OCI-LY1 (cell line): ENCODE measurements at regions not wholly inside any gene's neighbourhood (a gene's known extent, or its start where the extent isn't known, plus 50 kb on each side); places are given as distances from the start of the nearest gene placed in this dataset.

Experiments used
- H2AFZ ChIP-seq: fragments of 200-600 bp; sonication (generic), shearing (Covaris generic); 2 replicates; pipeline ENCODE4 v1.6.0; 2014; ENCODE audit warnings: antibody characterized with exemption, mild to moderate bottlenecking, low read length
- H3F3A ChIP-seq: fragments of 200-600 bp; sonication (generic), shearing (Covaris generic); 2 replicates; pipeline ENCODE4 v1.6.0; 2014; ENCODE audit warnings: mild to moderate bottlenecking, antibody characterized with exemption, low read length, moderate library complexity; ENCODE audit not compliant: insufficient read depth
- H3K27ac ChIP-seq: fragments of 200-600 bp; sonication (generic); 2 replicates; pipeline ENCODE4 v1.5.1; 2014; ENCODE audit warnings: low read length, mixed run types, mild to moderate bottlenecking, low read depth; ENCODE audit not compliant: poor library complexity, severe bottlenecking
- H3K27me3 ChIP-seq: fragments of 200-600 bp; sonication (generic); 2 replicates; pipeline ENCODE4 v1.6.0; 2014; ENCODE audit warnings: antibody characterized with exemption, mild to moderate bottlenecking, low read length, moderate library complexity; ENCODE audit not compliant: insufficient read depth
- H3K36me3 ChIP-seq: fragments of 200-600 bp; sonication (generic); 2 replicates; pipeline ENCODE4 v1.6.1; 2014; ENCODE audit warnings: mild to moderate bottlenecking, antibody characterized with exemption, low read length, moderate library complexity, mixed read lengths; ENCODE audit not compliant: insufficient read depth
- H3K4me1 ChIP-seq: fragments of 200-600 bp; sonication (generic); 2 replicates; pipeline ENCODE4 v1.5.1; 2014; ENCODE audit warnings: mild to moderate bottlenecking, low read length, moderate library complexity; ENCODE audit not compliant: insufficient read depth, severe bottlenecking
- H3K4me2 ChIP-seq: fragments of 200-600 bp; sonication (generic), shearing (Covaris generic); 2 replicates; pipeline ENCODE4 v1.6.1; 2014; ENCODE audit warnings: low read length
- H3K4me3 ChIP-seq: fragments of 200-600 bp; sonication (generic); 2 replicates; pipeline ENCODE4 v1.5.1; 2014; ENCODE audit warnings: low read length, low read depth, mild to moderate bottlenecking, mixed read lengths; ENCODE audit not compliant: poor library complexity, severe bottlenecking
- H3K79me2 ChIP-seq: fragments of 200-600 bp; shearing (Covaris generic); 2 replicates; pipeline ENCODE4 v1.6.1; 2016; ENCODE audit warnings: mixed run types, low read length, mixed read lengths; ENCODE audit not compliant: insufficient read depth
- H3K9ac ChIP-seq: fragments of 200-600 bp; sonication (generic), shearing (Covaris generic); 2 replicates; pipeline ENCODE4 v1.6.1; 2014; ENCODE audit warnings: mild to moderate bottlenecking, low read length, mixed read lengths
- H3K9me2 ChIP-seq: fragments of 200-600 bp; sonication (generic), shearing (Covaris generic); 2 replicates; pipeline ENCODE4 v1.6.1; 2014; ENCODE audit warnings: low read depth, mild to moderate bottlenecking, low read length, mixed read lengths
- H3K9me3 ChIP-seq: fragments of 200-600 bp; shearing (Covaris generic); 2 replicates; pipeline ENCODE4 v1.6.1; 2014; ENCODE audit warnings: low read length, mixed read lengths
- H4K20me1 ChIP-seq: fragments of 200-600 bp; sonication (generic), shearing (Covaris generic); 2 replicates; pipeline ENCODE4 v1.6.0; 2016; ENCODE audit warnings: mild to moderate bottlenecking, low read length; ENCODE audit not compliant: insufficient read depth
- CTCF ChIP-seq: fragments of 200-600 bp; sonication (generic), shearing (Covaris generic); IDR thresholded peaks from 2 replicates; pipeline ENCODE4 v1.5.1; 2017; ENCODE audit warnings: mild to moderate bottlenecking, antibody characterized with exemption, low read length, moderate library complexity, mixed read lengths
- EZH2 ChIP-seq: fragments of 200-600 bp; sonication (generic), shearing (Covaris generic); IDR thresholded peaks from 2 replicates; pipeline ENCODE4 v1.8.0; 2017; ENCODE audit warnings: borderline replicate concordance, mixed run types, mild to moderate bottlenecking, antibody characterized with exemption, low read length, moderate library complexity, mixed read lengths

- Histone ChIP-seq H3K36me3 (no peaks in the 10 kb centered on the region), H3K4me2 (no peak overlapping the region), H3K9ac (no peak overlapping the region), H2AFZ (no peak overlapping the region), H3K4me3 (no peak overlapping the region), H3K79me2 (no peaks in the 10 kb centered on the region), H3K27ac (no peak overlapping the region), H3K9me3 (no peaks in the 10 kb centered on the region), H3K27me3 (no peaks in the 10 kb centered on the region), H3K9me2 (no peaks in the 10 kb centered on the region), H3K4me1 (no peaks in the 10 kb centered on the region), H4K20me1 (no peaks in the 10 kb centered on the region), H3F3A (no peaks in the 10 kb centered on the region)
- TF ChIP-seq EZH2 (no peak), CTCF (no peak)
Measured at GRCh38 chr4:144489831-144490230, 156.1 kb upstream of the HHIP start.

GRCh38 chr4:144494280-144494679 lies 151.7 kb upstream of the HHIP start:
- H3K27me3 ChIP-seq: no peaks in the 10 kb centered on the region
- no peak overlapping the region for H3K4me2 ChIP-seq
- H3K79me2 ChIP-seq: no peaks in the 10 kb centered on the region
- H3F3A ChIP-seq: no peaks in the 10 kb centered on the region
- no peaks in the 10 kb centered on the region for H4K20me1 ChIP-seq
- no peak overlapping the region for H3K27ac ChIP-seq
- no peaks in the 10 kb centered on the region for H3K9me3 ChIP-seq
- H3K9ac ChIP-seq: no peak overlapping the region
- TF ChIP-seq EZH2 (no peak), CTCF (no peak)
- no peaks in the 10 kb centered on the region for H3K9me2 ChIP-seq
- no peak overlapping the region for H3K4me3 ChIP-seq
- H3K36me3 ChIP-seq: no peaks in the 10 kb centered on the region
- H2AFZ ChIP-seq: no peak overlapping the region
- no peaks in the 10 kb centered on the region for H3K4me1 ChIP-seq

- no peak overlapping the region for H3K27ac ChIP-seq
Measured at GRCh38 chr4:144495944-144496343, 150.0 kb upstream of the HHIP start.

More at GRCh38 chr4:144495944-144496343, 150.0 kb upstream of the HHIP start:
- TF ChIP-seq CTCF (no peak), EZH2 (no peak)
- Histone ChIP-seq H3K9me2 (no peaks in the 10 kb centered on the region), H3K4me1 (no peaks in the 10 kb centered on the region), H3K9ac (no peak overlapping the region), H2AFZ (no peak overlapping the region), H3K9me3 (no peaks in the 10 kb centered on the region), H4K20me1 (no peaks in the 10 kb centered on the region), H3F3A (no peaks in the 10 kb centered on the region), H3K4me3 (no peak overlapping the region), H3K4me2 (no peak overlapping the region), H3K36me3 (no peaks in the 10 kb centered on the region), H3K27me3 (no peaks in the 10 kb centered on the region), H3K79me2 (no peaks in the 10 kb centered on the region)
